WTC11 (cell line): ENCODE measurements at regions not wholly inside any gene's neighbourhood (a gene's known extent, or its start where the extent isn't known, plus 50 kb on each side); places are given as distances from the start of the nearest gene placed in this dataset.

Source experiments
- JUN ChIP-seq: sonication (generic); formaldehyde crosslinking; IDR thresholded peaks from 2 replicates; pipeline ENCODE4 v1.8.0; 2023; ENCODE audit warnings: mild to moderate bottlenecking, missing genetic modification reagents
- SP1 ChIP-seq: sonication (generic); formaldehyde crosslinking; conservative IDR thresholded peaks from 2 replicates; pipeline ENCODE4 v1.8.1; 2022; ENCODE audit warnings: missing genetic modification reagents
- TF ChIP-seq, protein P1 (sequence below): fragments of 200-600 bp; IDR thresholded peaks from 2 replicates; pipeline ENCODE4 v1.8.0; 2022; ENCODE audit warnings: antibody characterized with exemption
- TF ChIP-seq, protein P2 (sequence below): sonication (generic); formaldehyde crosslinking; IDR thresholded peaks from 2 replicates; pipeline ENCODE4 v1.8.1; 2023; ENCODE audit warnings: mild to moderate bottlenecking, missing genetic modification reagents
- TF ChIP-seq, protein P3 (sequence below): sonication (generic); formaldehyde crosslinking; IDR thresholded peaks from 2 replicates; pipeline ENCODE4 v1.8.0; 2022; ENCODE audit warnings: mild to moderate bottlenecking, missing genetic modification reagents

DNA sequence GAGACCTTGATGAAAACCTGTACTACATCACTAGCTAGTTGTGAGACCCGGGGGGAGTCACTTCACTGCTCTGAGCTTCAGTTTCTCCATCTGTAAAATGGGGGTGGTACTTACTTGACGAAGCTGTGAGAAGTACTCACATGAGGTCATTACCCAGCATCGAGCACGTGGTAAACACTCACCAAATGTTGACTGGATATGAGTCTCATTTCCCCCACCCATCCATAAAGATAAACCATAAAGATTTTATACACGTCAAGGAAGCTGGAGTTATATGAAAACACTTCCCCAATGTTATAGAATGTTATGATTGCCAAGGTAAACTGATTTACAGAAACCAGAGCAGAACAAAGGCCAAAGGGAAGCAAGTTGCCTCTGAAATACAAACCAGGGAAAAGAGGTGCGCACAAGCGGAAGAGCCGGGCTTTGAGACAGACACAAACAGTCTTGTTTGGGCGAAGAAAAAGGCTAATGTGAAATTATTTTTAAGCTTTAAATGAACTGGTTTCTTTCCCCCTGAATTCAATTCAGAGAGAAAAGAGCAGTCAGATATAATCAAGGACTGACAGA is 536.8 kb downstream of the MED13L start:
- TF ChIP-seq, protein P1, sequence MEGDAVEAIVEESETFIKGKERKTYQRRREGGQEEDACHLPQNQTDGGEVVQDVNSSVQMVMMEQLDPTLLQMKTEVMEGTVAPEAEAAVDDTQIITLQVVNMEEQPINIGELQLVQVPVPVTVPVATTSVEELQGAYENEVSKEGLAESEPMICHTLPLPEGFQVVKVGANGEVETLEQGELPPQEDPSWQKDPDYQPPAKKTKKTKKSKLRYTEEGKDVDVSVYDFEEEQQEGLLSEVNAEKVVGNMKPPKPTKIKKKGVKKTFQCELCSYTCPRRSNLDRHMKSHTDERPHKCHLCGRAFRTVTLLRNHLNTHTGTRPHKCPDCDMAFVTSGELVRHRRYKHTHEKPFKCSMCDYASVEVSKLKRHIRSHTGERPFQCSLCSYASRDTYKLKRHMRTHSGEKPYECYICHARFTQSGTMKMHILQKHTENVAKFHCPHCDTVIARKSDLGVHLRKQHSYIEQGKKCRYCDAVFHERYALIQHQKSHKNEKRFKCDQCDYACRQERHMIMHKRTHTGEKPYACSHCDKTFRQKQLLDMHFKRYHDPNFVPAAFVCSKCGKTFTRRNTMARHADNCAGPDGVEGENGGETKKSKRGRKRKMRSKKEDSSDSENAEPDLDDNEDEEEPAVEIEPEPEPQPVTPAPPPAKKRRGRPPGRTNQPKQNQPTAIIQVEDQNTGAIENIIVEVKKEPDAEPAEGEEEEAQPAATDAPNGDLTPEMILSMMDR, result no peak
- TF ChIP-seq SP1 (CRISPR knock-in tag) (no peak), JUN (CRISPR knock-in tag) (no peak)
- TF ChIP-seq, protein P2, sequence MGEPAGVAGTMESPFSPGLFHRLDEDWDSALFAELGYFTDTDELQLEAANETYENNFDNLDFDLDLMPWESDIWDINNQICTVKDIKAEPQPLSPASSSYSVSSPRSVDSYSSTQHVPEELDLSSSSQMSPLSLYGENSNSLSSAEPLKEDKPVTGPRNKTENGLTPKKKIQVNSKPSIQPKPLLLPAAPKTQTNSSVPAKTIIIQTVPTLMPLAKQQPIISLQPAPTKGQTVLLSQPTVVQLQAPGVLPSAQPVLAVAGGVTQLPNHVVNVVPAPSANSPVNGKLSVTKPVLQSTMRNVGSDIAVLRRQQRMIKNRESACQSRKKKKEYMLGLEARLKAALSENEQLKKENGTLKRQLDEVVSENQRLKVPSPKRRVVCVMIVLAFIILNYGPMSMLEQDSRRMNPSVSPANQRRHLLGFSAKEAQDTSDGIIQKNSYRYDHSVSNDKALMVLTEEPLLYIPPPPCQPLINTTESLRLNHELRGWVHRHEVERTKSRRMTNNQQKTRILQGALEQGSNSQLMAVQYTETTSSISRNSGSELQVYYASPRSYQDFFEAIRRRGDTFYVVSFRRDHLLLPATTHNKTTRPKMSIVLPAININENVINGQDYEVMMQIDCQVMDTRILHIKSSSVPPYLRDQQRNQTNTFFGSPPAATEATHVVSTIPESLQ, result no peak
- TF ChIP-seq, protein P3, sequence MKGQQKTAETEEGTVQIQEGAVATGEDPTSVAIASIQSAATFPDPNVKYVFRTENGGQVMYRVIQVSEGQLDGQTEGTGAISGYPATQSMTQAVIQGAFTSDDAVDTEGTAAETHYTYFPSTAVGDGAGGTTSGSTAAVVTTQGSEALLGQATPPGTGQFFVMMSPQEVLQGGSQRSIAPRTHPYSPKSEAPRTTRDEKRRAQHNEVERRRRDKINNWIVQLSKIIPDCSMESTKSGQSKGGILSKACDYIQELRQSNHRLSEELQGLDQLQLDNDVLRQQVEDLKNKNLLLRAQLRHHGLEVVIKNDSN (CRISPR knock-in tag), result no peak
